IPS DF 6.9 (cell line): ENCODE measurements at regions not wholly inside any gene's neighbourhood (a gene's known extent, or its start where the extent isn't known, plus 50 kb on each side); places are given as distances from the start of the nearest gene placed in this dataset.
"Not testable (repeated sequence)": the region's sequence is repeated elsewhere in the genome, so short reads cannot be mapped to it uniquely, and the experiment has no call there.

Experiments used
- DNase-seq: peaks from one replicate; pipeline ENCODE4 v3.0.0-alpha.2; 2013; ENCODE audit warnings: low read depth, low spot score
- H3K27ac ChIP-seq: one replicate; pipeline ENCODE4 v1.5.1; 2013; ENCODE audit warnings: low read length, control low read depth
- H3K27me3 ChIP-seq: 2 replicates; pipeline ENCODE4 v1.6.1; 2013; ENCODE audit warnings: mild to moderate bottlenecking, low read length; ENCODE audit not compliant: control insufficient read depth, insufficient read depth
- H3K36me3 ChIP-seq: 2 replicates; pipeline ENCODE4 v1.6.1; 2013; ENCODE audit warnings: low read length; ENCODE audit not compliant: control insufficient read depth, insufficient read depth
- H3K4me1 ChIP-seq: 2 replicates; pipeline ENCODE4 v1.6.1; 2013; ENCODE audit warnings: low read length; ENCODE audit not compliant: control insufficient read depth, insufficient read depth
- H3K4me3 ChIP-seq: 2 replicates; pipeline ENCODE4 v1.5.1; 2013; ENCODE audit warnings: mild to moderate bottlenecking, low read length
- H3K9me3 ChIP-seq: 2 replicates; pipeline ENCODE4 v1.6.1; 2013; ENCODE audit warnings: low read length, inconsistent platforms; ENCODE audit not compliant: control insufficient read depth, insufficient read depth
- WGBS: extraction: QIAGEN DNeasy Blood & Tissue Kit; methylation state at CpG from one replicate; pipeline ENCODE4 v1.1.7; 2013; ENCODE audit warnings: mixed read lengths, missing lambda C conversion rate; ENCODE audit not compliant: insufficient read length, insufficient coverage; 5-methylcytosine and 5-hydroxymethylcytosine counted together

- no peaks in the 10 kb centered on the region for H3K27me3 ChIP-seq
- H3K4me1 ChIP-seq = no peaks in the 10 kb centered on the region
- DNase-seq = no peak
- no peak overlapping the region for H3K4me3 ChIP-seq
- no peaks in the 10 kb centered on the region for H3K36me3 ChIP-seq
- H3K27ac ChIP-seq = no peak overlapping the region
- H3K9me3 ChIP-seq = no peaks in the 10 kb centered on the region
- no CpG with 5 or more reads among the region's 1 CpG for WGBS
These were observed 83.6 kb downstream of the LSM3 start for GRCh38 chr3:14262212-14262611.

GRCh38 chr3:14262867-14263266, 84.2 kb downstream of the LSM3 start:
- H3K27me3 ChIP-seq = no peaks in the 10 kb centered on the region
- no peak overlapping the region for H3K27ac ChIP-seq
- DNase-seq = no peak
- no peak overlapping the region for H3K4me3 ChIP-seq
- no CpG with 5 or more reads among the region's 3 CpGs for WGBS
- H3K9me3 ChIP-seq = no peaks in the 10 kb centered on the region
- H3K36me3 ChIP-seq = no peaks in the 10 kb centered on the region
- H3K4me1 ChIP-seq = no peaks in the 10 kb centered on the region

- WGBS = no CpG with 5 or more reads among the region's 9 CpGs
- Histone ChIP-seq H3K4me1 (no peaks in the 10 kb centered on the region), H3K9me3 (no peaks in the 10 kb centered on the region), H3K4me3 (no peak overlapping the region), H3K27ac (no peak overlapping the region), H3K27me3 (no peaks in the 10 kb centered on the region), H3K36me3 (no peaks in the 10 kb centered on the region)
- DNase-seq = no peak
These were observed 84.8 kb downstream of the LSM3 start for GRCh38 chr3:14263317-14264005.

- H3K36me3 ChIP-seq = no peaks in the 10 kb centered on the region
- H3K9me3 ChIP-seq = no peaks in the 10 kb centered on the region
- no peaks in the 10 kb centered on the region for H3K4me1 ChIP-seq
- H3K27ac ChIP-seq = no peak overlapping the region
- H3K27me3 ChIP-seq = no peaks in the 10 kb centered on the region
- WGBS = no CpG with 5 or more reads among the region's 11 CpGs
- no peak for DNase-seq
- H3K4me3 ChIP-seq = no peak overlapping the region
These were observed 86.8 kb downstream of the LSM3 start for GRCh38 chr3:14265246-14265962.

- H3K36me3 ChIP-seq = no peaks in the 10 kb centered on the region
- H3K4me3 ChIP-seq = no peak overlapping the region
- no CpG with 5 or more reads among the region's 12 CpGs for WGBS
- H3K27ac ChIP-seq = no peak overlapping the region
- H3K9me3 ChIP-seq = no peaks in the 10 kb centered on the region
- no peak for DNase-seq
- no peaks in the 10 kb centered on the region for H3K4me1 ChIP-seq
- H3K27me3 ChIP-seq = no peaks in the 10 kb centered on the region
These were observed 87.7 kb downstream of the LSM3 start for GRCh38 chr3:14266361-14266760.

GRCh38 chr3:14267976-14268375, 89.4 kb downstream of the LSM3 start:
- WGBS = no CpG with 5 or more reads among the region's 5 CpGs
- no peak for DNase-seq
- Histone ChIP-seq H3K36me3 (no peaks in the 10 kb centered on the region), H3K9me3 (no peaks in the 10 kb centered on the region), H3K4me1 (no peaks in the 10 kb centered on the region), H3K27ac (no peak overlapping the region), H3K27me3 (no peaks in the 10 kb centered on the region), H3K4me3 (no peak overlapping the region)

- no CpG with 5 or more reads among the region's 1 CpG for WGBS
- no peaks in the 10 kb centered on the region for H3K9me3 ChIP-seq
- H3K36me3 ChIP-seq = no peaks in the 10 kb centered on the region
- no peaks in the 10 kb centered on the region for H3K4me1 ChIP-seq
- H3K4me3 ChIP-seq = no peak overlapping the region
- no peak overlapping the region for H3K27ac ChIP-seq
- no peaks in the 10 kb centered on the region for H3K27me3 ChIP-seq
- DNase-seq = no peak
These were observed 90.3 kb downstream of the LSM3 start for GRCh38 chr3:14268897-14269296.

- not testable (repeated sequence) for H3K36me3 ChIP-seq, H3K4me3 ChIP-seq, H3K27me3 ChIP-seq, DNase-seq, H3K27ac ChIP-seq, H3K4me1 ChIP-seq, H3K9me3 ChIP-seq
- no CpG with 5 or more reads among the region's 15 CpGs for WGBS
These were observed 93.7 kb downstream of the LSM3 start for GRCh38 chr3:14272041-14272958.

- not testable (repeated sequence) for H3K9me3 ChIP-seq, H3K4me1 ChIP-seq, DNase-seq, H3K27ac ChIP-seq, H3K36me3 ChIP-seq, H3K27me3 ChIP-seq, H3K4me3 ChIP-seq
- no CpG with 5 or more reads among the region's 7 CpGs for WGBS
These were observed 94.4 kb downstream of the LSM3 start for GRCh38 chr3:14272959-14273560.
